Spleen (tissue), 7 donors: ENCODE measurements at regions not wholly inside any gene's neighbourhood (a gene's known extent, or its start where the extent isn't known, plus 50 kb on each side); places are given as distances from the start of the nearest gene placed in this dataset.
"Not testable (repeated sequence)": the region's sequence is repeated elsewhere in the genome, so short reads cannot be mapped to it uniquely, and the experiment has no call there.

Experiments used
- POLR2A ChIP-seq, 3 donors: fragments of 450-650 bp; IDR thresholded peaks; one replicate each; pipeline ENCODE4 v1.5.1; 2017; ENCODE audit warnings: antibody characterized with exemption in 3 of 3, mild to moderate bottlenecking in 1 of 3
- TF ChIP-seq, protein P1 (sequence below), 11 experiments: fragments of 200-600 bp in 7 of 11; fragments of 450-650 bp in 4 of 11; sonication (generic) in 4 of 11; IDR thresholded peaks in 8 of 11; conservative IDR thresholded peaks in 3 of 11; 1 replicate in 7 of 11; 2 replicates in 4 of 11; pipeline versions ENCODE4 v1.4.0 to v1.8.0; 2016 to 2021; ENCODE audit warnings: antibody characterized with exemption in 11 of 11, inconsistent platforms in 4 of 11, mild to moderate bottlenecking in 1 of 11
- donor health status: DM: no; HTN: no; CAD: no; lungs with moderate emphysema.
- donor health status: DM: no; HTN: no; CAD: no.
- donor health status: DM: no; HTN: no; CAD: no.

DNA sequence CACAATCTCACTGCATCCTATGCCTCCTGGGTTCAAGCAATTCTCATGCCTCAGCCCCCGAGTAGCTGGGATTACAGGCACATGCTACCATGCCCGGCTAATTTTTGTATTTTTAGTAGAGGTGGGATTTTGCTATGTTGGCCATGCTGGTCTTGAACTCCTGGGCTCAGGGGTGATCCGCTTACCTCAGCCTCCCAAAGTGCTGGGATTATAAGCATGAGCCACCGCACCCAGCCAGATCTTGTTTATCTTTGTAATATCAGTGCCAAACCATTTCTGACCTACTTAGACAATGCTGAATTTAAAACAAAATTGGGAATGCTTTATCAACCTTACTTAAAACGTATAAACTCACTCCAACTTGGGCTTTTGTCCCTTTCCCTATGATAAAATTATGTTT lies 103.7 kb upstream of the GBE1 start:
- TF ChIP-seq, protein P1, sequence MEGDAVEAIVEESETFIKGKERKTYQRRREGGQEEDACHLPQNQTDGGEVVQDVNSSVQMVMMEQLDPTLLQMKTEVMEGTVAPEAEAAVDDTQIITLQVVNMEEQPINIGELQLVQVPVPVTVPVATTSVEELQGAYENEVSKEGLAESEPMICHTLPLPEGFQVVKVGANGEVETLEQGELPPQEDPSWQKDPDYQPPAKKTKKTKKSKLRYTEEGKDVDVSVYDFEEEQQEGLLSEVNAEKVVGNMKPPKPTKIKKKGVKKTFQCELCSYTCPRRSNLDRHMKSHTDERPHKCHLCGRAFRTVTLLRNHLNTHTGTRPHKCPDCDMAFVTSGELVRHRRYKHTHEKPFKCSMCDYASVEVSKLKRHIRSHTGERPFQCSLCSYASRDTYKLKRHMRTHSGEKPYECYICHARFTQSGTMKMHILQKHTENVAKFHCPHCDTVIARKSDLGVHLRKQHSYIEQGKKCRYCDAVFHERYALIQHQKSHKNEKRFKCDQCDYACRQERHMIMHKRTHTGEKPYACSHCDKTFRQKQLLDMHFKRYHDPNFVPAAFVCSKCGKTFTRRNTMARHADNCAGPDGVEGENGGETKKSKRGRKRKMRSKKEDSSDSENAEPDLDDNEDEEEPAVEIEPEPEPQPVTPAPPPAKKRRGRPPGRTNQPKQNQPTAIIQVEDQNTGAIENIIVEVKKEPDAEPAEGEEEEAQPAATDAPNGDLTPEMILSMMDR (IDR thresholded peaks at IDR 0.05 in 8 of 11, conservative IDR thresholded peaks at IDR 0.05 in 3 of 11) = not testable (repeated sequence)
- TF ChIP-seq POLR2A (IDR thresholded peaks at IDR 0.05) = not testable (repeated sequence)
